Trophoblast cell (in vitro differentiated cells and primary cell): ENCODE measurements at regions not wholly inside any gene's neighbourhood (a gene's known extent, or its start where the extent isn't known, plus 50 kb on each side); places are given as distances from the start of the nearest gene placed in this dataset.

Experiments
- DNase-seq, 2 donors: peaks; one replicate each; pipeline ENCODE4 v3.0.0-alpha.2; 2016
- H2AFZ ChIP-seq: 2 replicates; pipeline ENCODE4 v1.6.1; 2013; ENCODE audit warnings: low read length, moderate library complexity, mild to moderate bottlenecking; ENCODE audit not compliant: insufficient read depth, poor library complexity
- H2AK5ac ChIP-seq: 2 replicates; pipeline ENCODE4 v1.6.1; 2013; ENCODE audit warnings: mild to moderate bottlenecking, low read length
- H2BK120ac ChIP-seq: 2 replicates; pipeline ENCODE4 v1.6.1; 2013; ENCODE audit warnings: low read length, mild to moderate bottlenecking, moderate library complexity; ENCODE audit not compliant: insufficient read depth, poor library complexity
- H2BK12ac ChIP-seq: 2 replicates; pipeline ENCODE4 v1.6.1; 2013; ENCODE audit warnings: mild to moderate bottlenecking, low read length, moderate library complexity
- H2BK5ac ChIP-seq: 2 replicates; pipeline ENCODE4 v1.6.1; 2013; ENCODE audit warnings: low read length, low read depth, moderate library complexity, mild to moderate bottlenecking; ENCODE audit not compliant: poor library complexity
- H3K14ac ChIP-seq: 2 replicates; pipeline ENCODE4 v1.6.1; 2013; ENCODE audit warnings: mild to moderate bottlenecking, low read length
- H3K18ac ChIP-seq: 2 replicates; pipeline ENCODE4 v1.6.1; 2013; ENCODE audit warnings: mild to moderate bottlenecking, low read length
- H3K23ac ChIP-seq: 2 replicates; pipeline ENCODE4 v1.6.1; 2013; ENCODE audit warnings: low read length
- H3K27ac ChIP-seq: 2 replicates; pipeline ENCODE4 v1.5.1; 2013; ENCODE audit warnings: low read depth, mild to moderate bottlenecking, inconsistent platforms, low read length, moderate library complexity
- H3K27me3 ChIP-seq: 2 replicates; pipeline ENCODE4 v1.6.1; 2013; ENCODE audit warnings: inconsistent platforms, mild to moderate bottlenecking, low read length, moderate library complexity; ENCODE audit not compliant: insufficient read depth
- H3K36me3 ChIP-seq, 2 experiments: 1 replicate in 1 of 2; 2 replicates in 1 of 2; pipeline ENCODE4 v1.6.1; 2013; ENCODE audit warnings: low read length in 2 of 2, mild to moderate bottlenecking in 2 of 2, moderate library complexity in 1 of 2; ENCODE audit not compliant: insufficient read depth in 2 of 2, control insufficient read depth in 1 of 2
- H3K4ac ChIP-seq: 2 replicates; pipeline ENCODE4 v1.6.1; 2013; ENCODE audit warnings: low read depth, mild to moderate bottlenecking, low read length, moderate library complexity
- H3K4me1 ChIP-seq, 2 experiments: 1 replicate in 1 of 2; 2 replicates in 1 of 2; pipeline ENCODE4 v1.6.1; 2013; ENCODE audit warnings: low read length in 2 of 2, mild to moderate bottlenecking in 2 of 2, moderate library complexity in 1 of 2; ENCODE audit not compliant: insufficient read depth in 2 of 2, control insufficient read depth in 1 of 2
- H3K4me2 ChIP-seq: 2 replicates; pipeline ENCODE4 v1.6.1; 2013; ENCODE audit warnings: inconsistent platforms, mild to moderate bottlenecking, low read length, moderate library complexity
- H3K4me3 ChIP-seq: 2 replicates; pipeline ENCODE4 v1.5.1; 2013; ENCODE audit warnings: mild to moderate bottlenecking, low read depth, low read length, inconsistent platforms
- H3K79me1 ChIP-seq: one replicate; pipeline ENCODE4 v1.6.1; 2013; ENCODE audit warnings: low read length
- H3K79me2 ChIP-seq: 2 replicates; pipeline ENCODE4 v1.6.1; 2013; ENCODE audit warnings: low read length, mild to moderate bottlenecking; ENCODE audit not compliant: control insufficient read depth, insufficient read depth, poor library complexity
- H3K9ac ChIP-seq: 2 replicates; pipeline ENCODE4 v1.6.1; 2013; ENCODE audit warnings: mild to moderate bottlenecking, low read length
- H3K9me3 ChIP-seq: 2 replicates; pipeline ENCODE4 v1.6.1; 2013; ENCODE audit warnings: low read depth, mild to moderate bottlenecking, control low read depth, inconsistent platforms, low read length; ENCODE audit not compliant: insufficient read depth
- H4K12ac ChIP-seq: 2 replicates; pipeline ENCODE4 v1.6.1; 2013; ENCODE audit warnings: low read depth, mild to moderate bottlenecking, low read length, moderate library complexity
- H4K8ac ChIP-seq: 2 replicates; pipeline ENCODE4 v1.6.1; 2013; ENCODE audit warnings: low read depth, mild to moderate bottlenecking, low read length, moderate library complexity
- H4K91ac ChIP-seq: one replicate; pipeline ENCODE4 v1.6.1; 2013; ENCODE audit warnings: low read depth, mild to moderate bottlenecking, low read length, moderate library complexity
- WGBS: extraction: QIAGEN DNeasy Blood & Tissue Kit; methylation state at CpG from one replicate; pipeline ENCODE4 v1.1.7; 2013; ENCODE audit warnings: missing lambda C conversion rate; ENCODE audit not compliant: insufficient read length, insufficient coverage; ENCODE audit errors: extremely low coverage; 5-methylcytosine and 5-hydroxymethylcytosine counted together

- H3K14ac ChIP-seq: no peak overlapping the region
- peak overlapping the region; percentile 38 for H2AK5ac ChIP-seq
- H2BK5ac ChIP-seq: peak overlapping the region; percentile 28
- H3K23ac ChIP-seq: no peak overlapping the region
- H2BK120ac ChIP-seq: peak overlapping the region; percentile 41
- H3K79me2 ChIP-seq: no peaks in the 10 kb centered on the region
- H3K79me1 ChIP-seq: peaks cover 23% of the 10 kb centered on the region
- no CpG with 5 or more reads among the region's 3 CpGs for WGBS
- no peak overlapping the region for H4K8ac ChIP-seq
- DNase-seq: no peak
- no peak overlapping the region for H3K4me2 ChIP-seq
- H3K4me3 ChIP-seq: no peak overlapping the region
- no peak overlapping the region for H3K4ac ChIP-seq
- H2AFZ ChIP-seq: no peak overlapping the region
- no peaks in the 10 kb centered on the region for H3K36me3 ChIP-seq
- no peak overlapping the region for H3K9ac ChIP-seq
- no peaks in the 10 kb centered on the region for H3K27me3 ChIP-seq
- peaks cover 2% of the 10 kb centered on the region for H3K9me3 ChIP-seq
- peaks cover 0 to 4% of the 10 kb centered on the region in 2 experiments for H3K4me1 ChIP-seq
- peak overlapping the region; percentile 5 for H3K18ac ChIP-seq
- no peak overlapping the region for H3K27ac ChIP-seq
- H4K91ac ChIP-seq: peak overlapping the region; percentile 25
- H4K12ac ChIP-seq: no peak overlapping the region
- peak overlapping the region; percentile 61 for H2BK12ac ChIP-seq
Observed at GRCh38 chr10:78513986-78514385, 480.3 kb downstream of the RPS24 start.

DNA sequence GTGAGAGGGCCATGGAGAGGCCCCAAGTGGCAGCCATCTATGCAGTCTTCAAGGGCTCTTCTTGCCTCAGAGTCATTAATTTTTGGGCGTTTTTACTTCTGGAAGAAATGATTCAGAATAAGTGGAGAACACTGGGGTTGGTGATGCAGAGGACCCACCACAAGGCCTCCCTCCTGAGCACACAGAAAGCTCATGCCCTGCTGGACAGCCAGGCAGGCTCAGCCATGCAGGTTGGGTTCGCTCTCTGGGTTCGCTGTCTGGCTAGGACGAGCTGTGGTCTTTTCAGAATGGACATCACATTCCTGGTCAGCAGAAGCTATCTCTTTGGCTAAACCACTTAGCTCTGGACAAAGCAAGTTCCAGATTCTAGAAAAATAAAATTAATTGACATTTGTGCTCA, 480.8 kb downstream of the RPS24 start:
- Histone ChIP-seq H3K23ac (no peak overlapping the region), H3K27me3 (no peaks in the 10 kb centered on the region), H2AK5ac (peak overlapping the region; percentile 27), H4K91ac (peak overlapping the region; percentile 25), H3K36me3 (no peaks in the 10 kb centered on the region), H3K14ac (peak overlapping the region; percentile 16), H3K9ac (no peak overlapping the region), H2BK12ac (peak overlapping the region; percentile 61), H4K12ac (no peak overlapping the region), H3K4ac (no peak overlapping the region), H3K4me1 (peaks cover 0 to 4% of the 10 kb centered on the region in 2 experiments), H3K79me1 (peaks cover 18% of the 10 kb centered on the region), H3K9me3 (peaks cover 2% of the 10 kb centered on the region), H3K4me3 (no peak overlapping the region), H2BK5ac (peak overlapping the region; percentile 28), H4K8ac (no peak overlapping the region), H2BK120ac (no peak overlapping the region), H3K18ac (peak overlapping the region; percentile 5), H3K27ac (no peak overlapping the region), H3K79me2 (no peaks in the 10 kb centered on the region), H2AFZ (no peak overlapping the region), H3K4me2 (no peak overlapping the region)
- WGBS: no CpG with 5 or more reads among the region's 4 CpGs
- DNase-seq: no peak

DNA sequence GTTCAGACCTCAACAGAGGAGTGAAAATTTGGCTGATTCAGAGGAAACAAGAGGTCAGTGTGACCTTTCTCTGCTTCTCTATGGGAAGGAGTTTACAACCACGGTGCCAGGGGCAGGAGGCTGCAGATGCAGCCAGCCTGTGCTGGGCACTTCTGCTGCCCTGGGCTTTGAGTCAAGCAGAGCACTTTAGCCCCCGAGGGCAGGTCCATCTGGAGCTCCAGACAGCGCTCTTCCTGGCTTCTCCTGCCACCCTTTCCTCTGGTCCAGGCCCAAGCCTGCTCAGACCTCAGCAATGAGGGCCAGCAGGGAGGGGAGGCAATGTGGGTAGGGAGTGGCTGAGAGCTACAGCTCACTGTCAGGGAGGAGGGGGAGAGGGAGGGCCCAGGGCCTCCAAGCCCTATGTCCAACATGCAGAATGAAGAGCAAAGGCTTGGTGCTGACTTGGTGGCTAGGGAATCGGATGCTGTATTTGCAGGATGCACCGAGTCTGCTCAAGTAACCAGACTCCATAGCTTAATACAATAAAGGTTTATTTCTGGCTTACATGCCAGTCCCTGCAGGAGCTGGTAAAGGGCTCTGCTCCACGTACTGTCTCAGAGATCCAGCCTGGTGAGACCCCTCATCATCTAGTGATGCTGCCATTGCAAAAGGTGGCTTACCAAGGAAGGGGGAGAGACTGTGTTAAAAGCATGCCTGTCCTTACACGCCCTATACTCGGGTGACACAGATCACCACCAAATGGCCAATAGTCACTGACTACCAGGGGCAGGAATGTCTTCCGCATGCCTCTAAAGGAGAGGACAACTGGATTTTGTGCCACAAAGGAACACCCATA, 481.6 kb downstream of the RPS24 start:
- no peak overlapping the region for H3K9ac ChIP-seq
- H4K91ac ChIP-seq: peak overlapping the region; percentile 2
- no peaks in the 10 kb centered on the region for H3K79me2 ChIP-seq
- H3K18ac ChIP-seq: no peak overlapping the region
- no peak overlapping the region for H3K14ac ChIP-seq
- no peak overlapping the region for H4K12ac ChIP-seq
- peak in 1 of 2 donors; percentile 21 for DNase-seq
- no peaks in the 10 kb centered on the region for H3K27me3 ChIP-seq
- no peak overlapping the region for H3K4me2 ChIP-seq
- H2BK120ac ChIP-seq: no peak overlapping the region
- no peaks in the 10 kb centered on the region for H3K36me3 ChIP-seq
- no peak overlapping the region for H3K4ac ChIP-seq
- no peak overlapping the region for H4K8ac ChIP-seq
- H3K9me3 ChIP-seq: peaks cover 2% of the 10 kb centered on the region
- no peak overlapping the region for H2AFZ ChIP-seq
- no peak overlapping the region for H3K4me3 ChIP-seq
- no peak overlapping the region for H2BK12ac ChIP-seq
- no peak overlapping the region for H2BK5ac ChIP-seq
- peaks cover 0 to 4% of the 10 kb centered on the region in 2 experiments for H3K4me1 ChIP-seq
- peaks cover 18% of the 10 kb centered on the region for H3K79me1 ChIP-seq
- WGBS: no CpG with 5 or more reads among the region's 9 CpGs
- no peak overlapping the region for H3K23ac ChIP-seq
- H3K27ac ChIP-seq: no peak overlapping the region
- H2AK5ac ChIP-seq: peak overlapping the region; percentile 51

DNA sequence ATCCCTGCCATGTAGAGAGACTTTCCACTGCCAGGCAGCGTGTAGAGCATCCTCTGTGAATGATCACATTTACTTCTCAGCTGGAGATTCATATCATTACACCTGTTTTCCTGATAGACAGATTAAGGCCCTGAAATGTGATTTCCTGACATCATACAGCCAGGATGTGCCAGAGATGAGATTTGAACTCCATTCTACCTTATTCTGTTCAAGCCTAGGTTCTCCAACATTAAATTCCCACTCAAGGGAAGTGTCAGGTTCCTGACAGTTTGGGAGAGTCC, 482.1 kb downstream of the RPS24 start:
- Histone ChIP-seq H3K9me3 (peaks cover 2% of the 10 kb centered on the region), H3K79me1 (peaks cover 16% of the 10 kb centered on the region), H2AFZ (no peak overlapping the region), H4K12ac (no peak overlapping the region), H3K79me2 (no peaks in the 10 kb centered on the region), H2BK120ac (no peak overlapping the region), H3K9ac (no peak overlapping the region), H3K18ac (no peak overlapping the region), H3K36me3 (no peaks in the 10 kb centered on the region), H2AK5ac (no peak overlapping the region), H3K4ac (no peak overlapping the region), H3K4me1 (peaks cover 0 to 8% of the 10 kb centered on the region in 2 experiments), H3K14ac (no peak overlapping the region), H4K8ac (no peak overlapping the region), H3K23ac (no peak overlapping the region), H2BK5ac (no peak overlapping the region), H3K27ac (no peak overlapping the region), H4K91ac (no peak overlapping the region), H3K4me3 (no peak overlapping the region), H3K27me3 (no peaks in the 10 kb centered on the region), H3K4me2 (no peak overlapping the region), H2BK12ac (no peak overlapping the region)
- WGBS: no CpG with 5 or more reads among the region's 1 CpG
- DNase-seq: no peak
